ENCODE measurements at regions not wholly inside any gene's neighbourhood (a gene's known extent, or its start where the extent isn't known, plus 50 kb on each side); places are given as distances from the start of the nearest gene placed in this dataset.

DNA sequence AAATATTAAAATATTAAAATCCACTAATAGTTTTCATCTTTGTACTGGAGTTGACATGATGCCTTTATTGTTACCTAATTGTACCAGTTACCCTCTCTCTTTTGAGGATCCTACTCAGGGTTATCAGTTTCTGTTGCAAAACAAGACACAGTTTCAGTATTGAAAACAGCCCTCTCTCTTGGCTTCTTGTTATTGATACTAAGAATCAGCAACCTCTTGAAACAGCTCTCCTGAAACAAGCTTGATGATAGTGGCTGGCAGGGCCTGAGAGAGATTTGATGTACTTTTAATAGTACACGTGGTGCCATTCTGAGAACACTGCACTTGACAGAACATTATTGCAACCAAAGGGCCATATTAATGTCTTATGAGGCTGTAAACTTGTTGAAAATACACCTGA is 64.9 kb upstream of the MEI4 start:
- TF ChIP-seq ZFX (IDR thresholded peaks at IDR 0.05) (no peak), CEBPB (IDR thresholded peaks at IDR 0.05; ENCODE audit: low read depth) (no peak), SRF (IDR thresholded peaks at IDR 0.05; ENCODE audit: low read depth) (no peak), SP1 (IDR thresholded peaks at IDR 0.05; ENCODE audit: low read depth) (no peak), POLR2A (IDR thresholded peaks at IDR 0.05; ENCODE audit: borderline replicate concordance, extremely low read depth, insufficient read depth, insufficient read length) (no peak), ZNF274 (IDR thresholded peaks at IDR 0.05; ENCODE audit: low read depth, low read length) (no peak)
- TF ChIP-seq, protein P1, sequence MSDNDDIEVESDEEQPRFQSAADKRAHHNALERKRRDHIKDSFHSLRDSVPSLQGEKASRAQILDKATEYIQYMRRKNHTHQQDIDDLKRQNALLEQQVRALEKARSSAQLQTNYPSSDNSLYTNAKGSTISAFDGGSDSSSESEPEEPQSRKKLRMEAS (IDR thresholded peaks at IDR 0.05) = no peak
- TF ChIP-seq, protein P2, sequence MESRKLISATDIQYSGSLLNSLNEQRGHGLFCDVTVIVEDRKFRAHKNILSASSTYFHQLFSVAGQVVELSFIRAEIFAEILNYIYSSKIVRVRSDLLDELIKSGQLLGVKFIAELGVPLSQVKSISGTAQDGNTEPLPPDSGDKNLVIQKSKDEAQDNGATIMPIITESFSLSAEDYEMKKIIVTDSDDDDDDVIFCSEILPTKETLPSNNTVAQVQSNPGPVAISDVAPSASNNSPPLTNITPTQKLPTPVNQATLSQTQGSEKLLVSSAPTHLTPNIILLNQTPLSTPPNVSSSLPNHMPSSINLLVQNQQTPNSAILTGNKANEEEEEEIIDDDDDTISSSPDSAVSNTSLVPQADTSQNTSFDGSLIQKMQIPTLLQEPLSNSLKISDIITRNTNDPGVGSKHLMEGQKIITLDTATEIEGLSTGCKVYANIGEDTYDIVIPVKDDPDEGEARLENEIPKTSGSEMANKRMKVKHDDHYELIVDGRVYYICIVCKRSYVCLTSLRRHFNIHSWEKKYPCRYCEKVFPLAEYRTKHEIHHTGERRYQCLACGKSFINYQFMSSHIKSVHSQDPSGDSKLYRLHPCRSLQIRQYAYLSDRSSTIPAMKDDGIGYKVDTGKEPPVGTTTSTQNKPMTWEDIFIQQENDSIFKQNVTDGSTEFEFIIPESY (IDR thresholded peaks at IDR 0.05; ENCODE audit: extremely low read depth, insufficient replicate concordance, low read length) = no peak
- RAD21 ChIA-PET (ENCODE audit: low non-redundant PET in 1 of 2, low total read pairs in 2 of 2, uncharacterized antibody in 2 of 2, unreplicated experiment in 2 of 2) = no interaction called here
- Histone ChIP-seq H3K9ac (ENCODE audit: low read length) (no peak overlapping the region), H3K79me2 (ENCODE audit: insufficient read depth, low read length) (no peaks in the 10 kb centered on the region), H3K4me2 (ENCODE audit: low read length) (no peak overlapping the region), H3K4me1 (ENCODE audit: control insufficient read depth in 1 of 2, insufficient read depth in 2 of 2, low read length in 2 of 2) (no peaks in the 10 kb centered on the region), H3K9me3 (ENCODE audit: control insufficient read depth in 1 of 2, insufficient read depth in 1 of 2, low read depth in 1 of 2, low read length in 2 of 2) (no peaks in the 10 kb centered on the region), H2AFZ (ENCODE audit: low read depth, low read length, poor library complexity, severe bottlenecking) (no peak overlapping the region), H3K27me3 (ENCODE audit: insufficient read depth, low read length) (no peaks in the 10 kb centered on the region), H3K36me3 (ENCODE audit: control insufficient read depth in 1 of 2, insufficient read depth in 2 of 2, low read length in 2 of 2) (no peaks in the 10 kb centered on the region), H3K4me3 (replicated peaks in 1 of 2; ENCODE audit: low read depth in 1 of 2, low read length in 2 of 2) (no peak overlapping the region), H3K27ac (ENCODE audit: low read depth, low read length) (no peak overlapping the region), H4K20me1 (ENCODE audit: insufficient read depth) (no peaks in the 10 kb centered on the region), H3K9me2 (ENCODE audit: insufficient read depth) (no peaks in the 10 kb centered on the region)
- intact Hi-C loops (cut with micrococcal nuclease) = no loop called here
- DNase-seq (ENCODE audit: low read depth, low spot score) (no peak), ATAC-seq (no peak)
- no TSS peak for BruUV-seq (replicated peaks)
- CTCF ChIA-PET = interaction anchor here (0.8 kb wide), 1 partner anchor 32 kb away, joined by 3 read pairs; no protein-coding TSS in a partner anchor
- POLR2A ChIA-PET = no interaction called here

Measured in HCT116 (cell line).